ENCODE measurements at regions not wholly inside any gene's neighbourhood (a gene's known extent, or its start where the extent isn't known, plus 50 kb on each side); places are given as distances from the start of the nearest gene placed in this dataset.

- TF ChIP-seq, protein P1, sequence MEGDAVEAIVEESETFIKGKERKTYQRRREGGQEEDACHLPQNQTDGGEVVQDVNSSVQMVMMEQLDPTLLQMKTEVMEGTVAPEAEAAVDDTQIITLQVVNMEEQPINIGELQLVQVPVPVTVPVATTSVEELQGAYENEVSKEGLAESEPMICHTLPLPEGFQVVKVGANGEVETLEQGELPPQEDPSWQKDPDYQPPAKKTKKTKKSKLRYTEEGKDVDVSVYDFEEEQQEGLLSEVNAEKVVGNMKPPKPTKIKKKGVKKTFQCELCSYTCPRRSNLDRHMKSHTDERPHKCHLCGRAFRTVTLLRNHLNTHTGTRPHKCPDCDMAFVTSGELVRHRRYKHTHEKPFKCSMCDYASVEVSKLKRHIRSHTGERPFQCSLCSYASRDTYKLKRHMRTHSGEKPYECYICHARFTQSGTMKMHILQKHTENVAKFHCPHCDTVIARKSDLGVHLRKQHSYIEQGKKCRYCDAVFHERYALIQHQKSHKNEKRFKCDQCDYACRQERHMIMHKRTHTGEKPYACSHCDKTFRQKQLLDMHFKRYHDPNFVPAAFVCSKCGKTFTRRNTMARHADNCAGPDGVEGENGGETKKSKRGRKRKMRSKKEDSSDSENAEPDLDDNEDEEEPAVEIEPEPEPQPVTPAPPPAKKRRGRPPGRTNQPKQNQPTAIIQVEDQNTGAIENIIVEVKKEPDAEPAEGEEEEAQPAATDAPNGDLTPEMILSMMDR (IDR thresholded peaks at IDR 0.05) = no peak
- DNase-seq = no peak
- H3K9me3 ChIP-seq = no peaks in the 10 kb centered on the region
Measured at GRCh38 chr4:114156371-114156770, 176.9 kb upstream of the ARSJ start.

DNA sequence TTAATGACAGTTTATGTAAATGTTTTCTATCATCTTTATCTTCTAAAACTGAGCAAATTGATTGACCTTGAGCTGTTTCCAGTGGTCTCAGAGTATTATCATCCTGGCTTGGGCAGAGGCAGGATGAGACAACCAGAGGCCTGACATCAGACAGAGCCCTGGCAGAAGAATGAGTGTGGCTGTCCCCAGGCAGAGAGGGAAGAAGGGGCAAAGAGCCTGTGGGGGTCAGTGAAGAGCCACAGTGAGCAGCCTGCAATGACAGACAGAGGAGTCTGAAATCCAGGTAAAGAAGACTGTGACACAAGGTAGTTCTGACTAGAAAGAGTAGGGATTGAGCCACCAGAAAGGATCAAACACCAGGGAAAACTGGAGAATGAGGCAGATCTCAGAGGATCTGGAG, 182.4 kb upstream of the ARSJ start:
- H3K9me3 ChIP-seq = no peaks in the 10 kb centered on the region
- H3K4me1 ChIP-seq (ENCODE audit: low read depth) = no peaks in the 10 kb centered on the region
- ATAC-seq = no peak
- DNase-seq = no peak
- TF ChIP-seq, protein P1 (IDR thresholded peaks at IDR 0.05) = no peak
- no peak overlapping the region for H3K4me3 ChIP-seq
- intact Hi-C loops (cut with DNase I, micrococcal nuclease) = no loop called here
- H3K36me3 ChIP-seq (ENCODE audit: low read depth) = no peaks in the 10 kb centered on the region

More at GRCh38 chr4:114156371-114156770, 176.9 kb upstream of the ARSJ start:
- H3K4me3 ChIP-seq = no peak overlapping the region
- no peak for ATAC-seq
- no peaks in the 10 kb centered on the region for H3K4me1 ChIP-seq (ENCODE audit: low read depth)
- no peaks in the 10 kb centered on the region for H3K36me3 ChIP-seq (ENCODE audit: low read depth)
- intact Hi-C loops (cut with DNase I, micrococcal nuclease) = no loop called here

GRCh38 chr4:114163051-114163450, 183.6 kb upstream of the ARSJ start:
- Histone ChIP-seq H3K36me3 (ENCODE audit: low read depth) (no peaks in the 10 kb centered on the region), H3K4me3 (no peak overlapping the region), H3K9me3 (no peaks in the 10 kb centered on the region), H3K4me1 (ENCODE audit: low read depth) (no peaks in the 10 kb centered on the region)
- intact Hi-C loops (cut with DNase I, micrococcal nuclease) = no loop called here
- DNase-seq (no peak), ATAC-seq (no peak)
- TF ChIP-seq, protein P1 (IDR thresholded peaks at IDR 0.05) = no peak

- intact Hi-C loops (cut with DNase I, micrococcal nuclease) = no loop called here
- TF ChIP-seq, protein P1 (IDR thresholded peaks at IDR 0.05) = no peak
- no peak for ATAC-seq
Measured at GRCh38 chr4:114173968-114174367, 194.5 kb upstream of the ARSJ start.

DNA sequence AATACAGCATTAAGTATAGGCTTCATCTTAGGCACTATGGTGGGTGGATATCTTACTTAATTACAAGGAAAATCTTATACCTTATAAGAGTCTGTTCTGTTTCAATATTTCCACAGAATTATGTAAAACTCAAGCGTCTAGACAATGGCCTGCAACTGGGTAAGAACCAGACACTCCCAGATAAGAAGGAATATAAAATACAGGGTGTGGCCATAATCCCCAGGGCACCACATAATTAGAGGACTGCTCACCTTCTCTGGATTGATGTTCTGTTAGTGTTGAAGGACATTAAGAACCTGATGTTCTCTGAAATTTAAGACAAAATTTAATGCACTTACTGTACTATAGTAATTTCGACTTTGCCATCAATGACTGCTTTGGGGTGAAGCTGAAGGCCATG, 198.2 kb upstream of the ARSJ start:
- no peak overlapping the region for H3K4me3 ChIP-seq
- no peaks in the 10 kb centered on the region for H3K9me3 ChIP-seq
- intact Hi-C loops (cut with DNase I, micrococcal nuclease) = no loop called here
- no peaks in the 10 kb centered on the region for H3K36me3 ChIP-seq (ENCODE audit: low read depth)
- no peaks in the 10 kb centered on the region for H3K4me1 ChIP-seq (ENCODE audit: low read depth)
- ATAC-seq (no peak), DNase-seq (no peak)
- TF ChIP-seq, protein P1 (IDR thresholded peaks at IDR 0.05) = no peak

More at GRCh38 chr4:114173968-114174367, 194.5 kb upstream of the ARSJ start:
- H3K9me3 ChIP-seq = no peaks in the 10 kb centered on the region
- H3K4me3 ChIP-seq = no peak overlapping the region
- no peaks in the 10 kb centered on the region for H3K4me1 ChIP-seq (ENCODE audit: low read depth)
- H3K36me3 ChIP-seq (ENCODE audit: low read depth) = no peaks in the 10 kb centered on the region
- DNase-seq = no peak

DNA sequence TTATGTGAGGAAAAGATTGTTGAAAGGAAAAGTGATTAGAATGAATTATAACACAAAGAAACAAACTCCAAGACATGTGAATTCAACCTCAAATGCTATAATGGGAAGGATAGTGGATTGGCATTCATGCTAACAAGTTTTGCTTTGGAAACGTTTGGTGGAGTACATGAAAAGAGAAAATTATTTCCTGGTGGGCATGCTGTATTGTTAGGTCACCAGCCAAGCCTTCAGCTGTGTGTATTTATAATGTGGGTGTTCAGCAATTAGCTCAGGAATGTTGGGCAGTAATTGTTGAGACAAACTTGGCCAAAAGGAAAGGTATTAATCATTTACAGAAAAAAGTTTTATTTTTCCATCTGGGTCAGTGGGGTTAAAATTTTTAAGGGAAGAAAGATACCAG, 198.9 kb upstream of the ARSJ start:
- intact Hi-C loops (cut with DNase I, micrococcal nuclease) = no loop called here
- ATAC-seq = no peak
- TF ChIP-seq, protein P1 (IDR thresholded peaks at IDR 0.05) = no peak
- DNase-seq = no peak
- Histone ChIP-seq H3K4me1 (ENCODE audit: low read depth) (no peaks in the 10 kb centered on the region), H3K9me3 (no peaks in the 10 kb centered on the region), H3K4me3 (no peak overlapping the region), H3K36me3 (ENCODE audit: low read depth) (no peaks in the 10 kb centered on the region)
